A204.1 (cell line): ENCODE measurements at regions not wholly inside any gene's neighbourhood (a gene's known extent, or its start where the extent isn't known, plus 50 kb on each side); places are given as distances from the start of the nearest gene placed in this dataset.
A peak's percentile ranks its signal among the peaks of the same experiment; 100 is the strongest.

Experiments used
- FAIRE-seq: peaks from 2 replicates; lab custom pipeline; 2012; peaks lifted over from hg19 to GRCh38; lab: Jason Lieb, UNC

- no peak for FAIRE-seq
Measured at GRCh38 chr15:94004697-94005096, 226.7 kb upstream of the MCTP2 start.

- no peak for FAIRE-seq
Measured at GRCh38 chr15:94002041-94002440, 229.3 kb upstream of the MCTP2 start.

GRCh38 chr15:94001255-94001801, 230.0 kb upstream of the MCTP2 start:
- no peak for FAIRE-seq

GRCh38 chr15:94000606-94001005, 230.8 kb upstream of the MCTP2 start:
- no peak for FAIRE-seq

GRCh38 chr15:93997071-93997658, 234.2 kb upstream of the MCTP2 start:
- FAIRE-seq: peak; percentile 91

- no peak for FAIRE-seq
Measured at GRCh38 chr15:93989440-93989998, 241.8 kb upstream of the MCTP2 start.

- FAIRE-seq: no peak
Measured at GRCh38 chr15:93987068-93987467, 244.3 kb upstream of the MCTP2 start.

- no peak for FAIRE-seq
Measured at GRCh38 chr15:93986400-93986984, 244.9 kb upstream of the MCTP2 start.

GRCh38 chr15:93985925-93986324, 245.4 kb upstream of the MCTP2 start:
- no peak for FAIRE-seq

GRCh38 chr15:93985176-93985575, 246.2 kb upstream of the MCTP2 start:
- no peak for FAIRE-seq

GRCh38 chr15:93983526-93983925, 247.8 kb upstream of the MCTP2 start:
- FAIRE-seq: no peak

GRCh38 chr15:93982226-93982727, 249.1 kb upstream of the MCTP2 start:
- no peak for FAIRE-seq

GRCh38 chr15:93981706-93982105, 249.7 kb upstream of the MCTP2 start:
- no peak for FAIRE-seq

GRCh38 chr15:93980261-93980911, 251.0 kb upstream of the MCTP2 start:
- FAIRE-seq: no peak

- peak; percentile 30 for FAIRE-seq
Measured at GRCh38 chr15:93974804-93975481, 256.4 kb upstream of the MCTP2 start.

- no peak for FAIRE-seq
Measured at GRCh38 chr15:93973287-93973686, 258.1 kb upstream of the MCTP2 start.

- FAIRE-seq: no peak
Measured at GRCh38 chr15:93968773-93969172, 262.6 kb upstream of the MCTP2 start.

- no peak for FAIRE-seq
Measured at GRCh38 chr15:93965304-93965908, 266.0 kb upstream of the MCTP2 start.

- no peak for FAIRE-seq
Measured at GRCh38 chr15:93954985-93955571, 276.3 kb upstream of the MCTP2 start.

- FAIRE-seq: no peak
Measured at GRCh38 chr15:93948726-93949125, 282.6 kb upstream of the MCTP2 start.

GRCh38 chr15:93943586-93943985, 287.8 kb upstream of the MCTP2 start:
- no peak for FAIRE-seq

GRCh38 chr15:93942269-93942694, 289.1 kb upstream of the MCTP2 start:
- FAIRE-seq: no peak
